ENCODE measurements at regions not wholly inside any gene's neighbourhood (a gene's known extent, or its start where the extent isn't known, plus 50 kb on each side); places are given as distances from the start of the nearest gene placed in this dataset.

- FAIRE-seq = no peak
These were observed 55.2 kb upstream of the GIMD1 start for GRCh38 chr4:106423791-106424190.

- FAIRE-seq = no peak
These were observed 54.2 kb upstream of the GIMD1 start for GRCh38 chr4:106422766-106423165.

GRCh38 chr4:106421441-106422296, 53.1 kb upstream of the GIMD1 start:
- peak; percentile 37 for FAIRE-seq

- no peak for FAIRE-seq
These were observed 49.9 kb upstream of the GIMD1 start for GRCh38 chr4:106418444-106418843.

Measured in endometrium (tissue), 2 donors.